ENCODE measurements at regions not wholly inside any gene's neighbourhood (a gene's known extent, or its start where the extent isn't known, plus 50 kb on each side); places are given as distances from the start of the nearest gene placed in this dataset.

GRCh38 chr2:234324116-234324515 is 172.8 kb downstream of the ARL4C start:
- Histone ChIP-seq H3K4me1 (ENCODE audit: control insufficient read depth, insufficient read depth, low read length) (no peaks in the 10 kb centered on the region), H3K27me3 (ENCODE audit: control insufficient read depth, insufficient read depth, low read length) (no peaks in the 10 kb centered on the region), H3K9me3 (ENCODE audit: control insufficient read depth, insufficient read depth, low read length) (no peaks in the 10 kb centered on the region), H3K9ac (ENCODE audit: low read depth, low read length) (no peak overlapping the region), H3K36me3 (ENCODE audit: control insufficient read depth, insufficient read depth, low read length) (no peaks in the 10 kb centered on the region), H3K27ac (ENCODE audit: low read depth, low read length) (no peak overlapping the region), H3K4me3 (ENCODE audit: low read depth, low read length) (no peak overlapping the region)

GRCh38 chr2:234322766-234323465 is 174.0 kb downstream of the ARL4C start:
- Histone ChIP-seq H3K9ac (ENCODE audit: low read depth, low read length) (no peak overlapping the region), H3K4me3 (ENCODE audit: low read depth, low read length) (no peak overlapping the region), H3K9me3 (ENCODE audit: control insufficient read depth, insufficient read depth, low read length) (no peaks in the 10 kb centered on the region), H3K27me3 (ENCODE audit: control insufficient read depth, insufficient read depth, low read length) (no peaks in the 10 kb centered on the region), H3K36me3 (ENCODE audit: control insufficient read depth, insufficient read depth, low read length) (no peaks in the 10 kb centered on the region), H3K4me1 (ENCODE audit: control insufficient read depth, insufficient read depth, low read length) (no peaks in the 10 kb centered on the region), H3K27ac (ENCODE audit: low read depth, low read length) (no peak overlapping the region)

GRCh38 chr2:234320066-234320465 is 176.8 kb downstream of the ARL4C start:
- no peaks in the 10 kb centered on the region for H3K4me1 ChIP-seq (ENCODE audit: control insufficient read depth, insufficient read depth, low read length)
- H3K36me3 ChIP-seq (ENCODE audit: control insufficient read depth, insufficient read depth, low read length), result no peaks in the 10 kb centered on the region
- H3K27ac ChIP-seq (ENCODE audit: low read depth, low read length), result no peak overlapping the region
- H3K9me3 ChIP-seq (ENCODE audit: control insufficient read depth, insufficient read depth, low read length), result no peaks in the 10 kb centered on the region
- H3K9ac ChIP-seq (ENCODE audit: low read depth, low read length), result no peak overlapping the region
- H3K27me3 ChIP-seq (ENCODE audit: control insufficient read depth, insufficient read depth, low read length), result no peaks in the 10 kb centered on the region
- H3K4me3 ChIP-seq (ENCODE audit: low read depth, low read length), result no peak overlapping the region

GRCh38 chr2:234318361-234318760 is 178.5 kb downstream of the ARL4C start:
- H3K4me1 ChIP-seq (ENCODE audit: control insufficient read depth, insufficient read depth, low read length), result no peaks in the 10 kb centered on the region
- H3K27me3 ChIP-seq (ENCODE audit: control insufficient read depth, insufficient read depth, low read length), result no peaks in the 10 kb centered on the region
- no peak overlapping the region for H3K27ac ChIP-seq (ENCODE audit: low read depth, low read length)

GRCh38 chr2:234313558-234313957 is 183.3 kb downstream of the ARL4C start:
- Histone ChIP-seq H3K4me1 (ENCODE audit: control insufficient read depth, insufficient read depth, low read length) (no peaks in the 10 kb centered on the region), H3K27ac (ENCODE audit: low read depth, low read length) (no peak overlapping the region), H3K4me3 (ENCODE audit: low read depth, low read length) (no peak overlapping the region), H3K27me3 (ENCODE audit: control insufficient read depth, insufficient read depth, low read length) (no peaks in the 10 kb centered on the region), H3K9ac (ENCODE audit: low read depth, low read length) (no peak overlapping the region), H3K9me3 (ENCODE audit: control insufficient read depth, insufficient read depth, low read length) (no peaks in the 10 kb centered on the region), H3K36me3 (ENCODE audit: control insufficient read depth, insufficient read depth, low read length) (no peaks in the 10 kb centered on the region)

More at GRCh38 chr2:234318361-234318760, 178.5 kb downstream of the ARL4C start:
- H3K36me3 ChIP-seq (ENCODE audit: control insufficient read depth, insufficient read depth, low read length), result no peaks in the 10 kb centered on the region
- H3K9me3 ChIP-seq (ENCODE audit: control insufficient read depth, insufficient read depth, low read length), result no peaks in the 10 kb centered on the region
- H3K4me3 ChIP-seq (ENCODE audit: low read depth, low read length), result no peak overlapping the region
- no peak overlapping the region for H3K9ac ChIP-seq (ENCODE audit: low read depth, low read length)

GRCh38 chr2:234310166-234310565 is 186.7 kb downstream of the ARL4C start:
- Histone ChIP-seq H3K36me3 (ENCODE audit: control insufficient read depth, insufficient read depth, low read length) (no peaks in the 10 kb centered on the region), H3K4me1 (ENCODE audit: control insufficient read depth, insufficient read depth, low read length) (peaks cover 8% of the 10 kb centered on the region), H3K9ac (ENCODE audit: low read depth, low read length) (no peak overlapping the region), H3K27me3 (ENCODE audit: control insufficient read depth, insufficient read depth, low read length) (no peaks in the 10 kb centered on the region), H3K9me3 (ENCODE audit: control insufficient read depth, insufficient read depth, low read length) (no peaks in the 10 kb centered on the region), H3K27ac (ENCODE audit: low read depth, low read length) (no peak overlapping the region), H3K4me3 (ENCODE audit: low read depth, low read length) (no peak overlapping the region)

- no peak overlapping the region for H3K27ac ChIP-seq (ENCODE audit: low read depth, low read length)
- no peaks in the 10 kb centered on the region for H3K36me3 ChIP-seq (ENCODE audit: control insufficient read depth, insufficient read depth, low read length)
- H3K4me3 ChIP-seq (ENCODE audit: low read depth, low read length), result no peak overlapping the region
- H3K9me3 ChIP-seq (ENCODE audit: control insufficient read depth, insufficient read depth, low read length), result no peaks in the 10 kb centered on the region
- H3K27me3 ChIP-seq (ENCODE audit: control insufficient read depth, insufficient read depth, low read length), result no peaks in the 10 kb centered on the region
- H3K4me1 ChIP-seq (ENCODE audit: control insufficient read depth, insufficient read depth, low read length), result peaks cover 15% of the 10 kb centered on the region
- no peak overlapping the region for H3K9ac ChIP-seq (ENCODE audit: low read depth, low read length)
Observed at GRCh38 chr2:234309431-234309830, 187.4 kb downstream of the ARL4C start.

- Histone ChIP-seq H3K9ac (ENCODE audit: low read depth, low read length) (no peak overlapping the region), H3K4me3 (ENCODE audit: low read depth, low read length) (no peak overlapping the region), H3K4me1 (ENCODE audit: control insufficient read depth, insufficient read depth, low read length) (peaks cover 17% of the 10 kb centered on the region), H3K9me3 (ENCODE audit: control insufficient read depth, insufficient read depth, low read length) (no peaks in the 10 kb centered on the region), H3K27me3 (ENCODE audit: control insufficient read depth, insufficient read depth, low read length) (no peaks in the 10 kb centered on the region), H3K27ac (ENCODE audit: low read depth, low read length) (no peak overlapping the region), H3K36me3 (ENCODE audit: control insufficient read depth, insufficient read depth, low read length) (no peaks in the 10 kb centered on the region)
Observed at GRCh38 chr2:234308813-234309195, 188.1 kb downstream of the ARL4C start.

- H3K27ac ChIP-seq (ENCODE audit: low read depth, low read length), result no peak overlapping the region
- no peak overlapping the region for H3K4me3 ChIP-seq (ENCODE audit: low read depth, low read length)
- H3K4me1 ChIP-seq (ENCODE audit: control insufficient read depth, insufficient read depth, low read length), result peaks cover 17% of the 10 kb centered on the region
- H3K36me3 ChIP-seq (ENCODE audit: control insufficient read depth, insufficient read depth, low read length), result no peaks in the 10 kb centered on the region
- no peak overlapping the region for H3K9ac ChIP-seq (ENCODE audit: low read depth, low read length)
- no peaks in the 10 kb centered on the region for H3K9me3 ChIP-seq (ENCODE audit: control insufficient read depth, insufficient read depth, low read length)
- H3K27me3 ChIP-seq (ENCODE audit: control insufficient read depth, insufficient read depth, low read length), result no peaks in the 10 kb centered on the region
Observed at GRCh38 chr2:234308073-234308812, 188.6 kb downstream of the ARL4C start.

- peaks cover 17% of the 10 kb centered on the region for H3K4me1 ChIP-seq (ENCODE audit: control insufficient read depth, insufficient read depth, low read length)
- no peaks in the 10 kb centered on the region for H3K36me3 ChIP-seq (ENCODE audit: control insufficient read depth, insufficient read depth, low read length)
- no peaks in the 10 kb centered on the region for H3K9me3 ChIP-seq (ENCODE audit: control insufficient read depth, insufficient read depth, low read length)
- no peak overlapping the region for H3K27ac ChIP-seq (ENCODE audit: low read depth, low read length)
- H3K4me3 ChIP-seq (ENCODE audit: low read depth, low read length), result no peak overlapping the region
- H3K27me3 ChIP-seq (ENCODE audit: control insufficient read depth, insufficient read depth, low read length), result no peaks in the 10 kb centered on the region
- H3K9ac ChIP-seq (ENCODE audit: low read depth, low read length), result no peak overlapping the region
Observed at GRCh38 chr2:234307322-234307961, 189.4 kb downstream of the ARL4C start.
